DND-41 (cell line): ENCODE measurements at regions not wholly inside any gene's neighbourhood (a gene's known extent, or its start where the extent isn't known, plus 50 kb on each side); places are given as distances from the start of the nearest gene placed in this dataset.

Experiments
- CTCF ChIP-seq: IDR thresholded peaks from 2 replicates; pipeline ENCODE4 v1.5.1; 2012; ENCODE audit warnings: borderline replicate concordance, low read length, moderate library complexity, mild to moderate bottlenecking; ENCODE audit not compliant: poor library complexity, severe bottlenecking; ENCODE audit errors: extremely low read depth
- EZH2 ChIP-seq: IDR thresholded peaks from 3 replicates; pipeline ENCODE4 v1.6.1; 2012; ENCODE audit warnings: borderline replicate concordance, low read depth, mild to moderate bottlenecking, moderate library complexity, low read length, inconsistent platforms; ENCODE audit not compliant: severe bottlenecking

DNA sequence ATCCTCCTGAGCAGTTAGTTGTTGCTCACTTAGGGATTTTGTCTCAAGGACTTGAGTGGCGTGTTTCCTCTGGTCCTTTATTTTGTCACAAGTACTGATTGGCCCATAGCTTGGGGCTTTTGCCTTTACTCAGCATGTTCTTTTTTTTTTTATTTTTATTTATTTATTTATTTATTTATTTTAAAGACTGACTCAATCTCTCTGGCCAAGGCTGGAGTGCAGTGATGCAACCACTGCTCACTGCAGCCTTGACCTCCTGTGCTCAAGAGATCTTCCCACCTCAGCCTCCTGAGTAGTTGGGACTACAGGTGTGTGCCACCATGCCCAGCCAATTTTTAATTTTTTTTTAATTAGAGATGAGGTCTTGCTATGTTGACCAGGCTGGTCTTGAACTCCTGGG lies 223.9 kb upstream of the TPM1 start:
- TF ChIP-seq CTCF: no peak
- no peak for TF ChIP-seq EZH2
